ENCODE measurements at regions not wholly inside any gene's neighbourhood (a gene's known extent, or its start where the extent isn't known, plus 50 kb on each side); places are given as distances from the start of the nearest gene placed in this dataset.

DNA sequence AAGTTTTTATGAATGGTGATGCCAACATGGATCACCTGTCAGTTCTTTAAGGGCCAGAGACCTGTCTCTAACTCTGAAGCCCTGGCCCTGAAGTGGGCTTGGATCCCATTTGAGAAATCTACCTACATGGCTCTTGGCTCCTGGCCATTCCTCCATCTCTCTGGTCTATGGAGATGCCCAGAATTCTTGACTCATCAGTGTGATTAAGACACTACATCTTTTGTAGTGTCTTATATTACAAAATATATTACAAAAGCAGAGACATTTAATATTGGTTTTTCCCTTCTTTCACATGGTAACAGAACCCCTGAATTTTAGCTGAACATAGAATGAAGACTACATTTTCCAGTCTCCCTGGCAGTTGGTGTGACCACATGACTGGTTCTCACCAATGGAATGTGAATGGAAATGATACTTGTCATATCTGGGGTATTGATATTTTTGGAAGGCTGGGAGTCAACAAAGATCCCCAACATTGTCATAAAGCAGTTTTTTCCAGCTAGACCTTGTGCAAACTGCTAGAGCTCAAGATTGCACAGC, 198.3 kb downstream of the SREK1 start:
- Mint-ChIP-seq H3K36me3 (no peaks in the 10 kb centered on the region), H3K4me1 (ENCODE audit: unreplicated experiment) (peaks cover 10% of the 10 kb centered on the region), H3K9me3 (no peaks in the 10 kb centered on the region), H3K4me3 (no peak overlapping the region), H3K27me3 (peaks cover 14% of the 10 kb centered on the region), H3K27ac (no peak overlapping the region)
- DNase-seq (ENCODE audit: extremely low spot score, unreplicated experiment) = no peak
- TF ChIP-seq CTCF (conservative IDR thresholded peaks at IDR 0.05) = no peak

DNA sequence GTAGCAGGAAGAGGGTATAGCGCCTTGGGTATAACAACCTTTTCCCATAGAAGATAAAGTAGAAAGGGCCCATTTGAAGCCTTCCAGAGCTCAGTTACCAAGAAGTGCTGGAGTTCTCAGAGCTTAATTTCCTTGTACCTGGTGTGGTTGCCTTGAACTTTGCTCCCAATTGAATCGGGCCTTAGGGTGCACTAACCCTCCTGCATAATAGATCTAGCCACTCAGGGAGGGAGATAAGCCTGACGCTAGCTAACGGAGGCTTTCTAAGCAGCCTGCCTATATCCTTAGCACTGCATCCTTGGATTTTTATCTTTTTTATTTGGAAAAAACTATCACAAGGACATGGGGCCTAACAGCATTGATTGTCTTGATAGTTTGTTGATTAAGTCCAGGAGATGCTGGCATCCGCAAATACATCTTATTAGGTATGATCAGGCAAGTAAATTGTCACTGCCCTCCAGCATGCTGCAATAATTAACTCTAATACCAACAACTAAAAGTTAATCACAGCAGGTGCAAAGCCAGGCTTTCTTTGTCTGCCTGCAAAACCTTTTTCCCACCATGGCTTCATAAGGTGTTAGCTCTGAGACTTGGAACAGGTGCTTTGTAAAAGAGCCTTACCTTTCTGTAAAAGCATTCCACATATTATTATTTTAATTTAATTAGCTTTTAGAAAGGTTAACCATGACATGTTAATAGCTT, 199.4 kb downstream of the SREK1 start:
- no peak overlapping the region for H3K4me3 Mint-ChIP-seq
- no peak for TF ChIP-seq CTCF (conservative IDR thresholded peaks at IDR 0.05)
- no peaks in the 10 kb centered on the region for H3K36me3 Mint-ChIP-seq
- no peak for DNase-seq (ENCODE audit: extremely low spot score, unreplicated experiment)
- H3K9me3 Mint-ChIP-seq = no peaks in the 10 kb centered on the region
- H3K27ac Mint-ChIP-seq = no peak overlapping the region
- peaks cover 13% of the 10 kb centered on the region for H3K27me3 Mint-ChIP-seq
- H3K4me1 Mint-ChIP-seq (ENCODE audit: unreplicated experiment) = no peaks in the 10 kb centered on the region

DNA sequence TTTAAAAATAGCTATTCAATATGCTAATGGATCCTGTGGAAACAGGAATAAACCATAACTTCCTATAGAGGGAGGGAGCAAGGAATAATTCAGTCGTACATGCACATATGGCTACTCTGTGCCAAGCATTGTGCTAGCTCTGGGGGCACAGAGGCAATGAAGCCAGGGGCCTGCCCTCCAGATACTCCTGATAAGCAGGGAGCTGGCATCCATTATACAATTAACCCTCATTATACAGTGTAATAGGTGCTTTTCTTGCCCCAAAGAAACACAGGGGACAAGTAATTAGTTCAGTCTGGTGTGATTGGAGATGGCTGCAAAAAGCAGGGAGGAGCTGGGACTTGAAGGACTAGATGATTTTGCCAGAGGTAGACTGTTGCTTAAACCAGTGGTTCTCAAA, 200.4 kb downstream of the SREK1 start:
- Mint-ChIP-seq H3K9me3 (no peaks in the 10 kb centered on the region), H3K27me3 (peaks cover 14% of the 10 kb centered on the region), H3K4me1 (ENCODE audit: unreplicated experiment) (no peaks in the 10 kb centered on the region), H3K36me3 (no peaks in the 10 kb centered on the region), H3K4me3 (no peak overlapping the region), H3K27ac (no peak overlapping the region)
- no peak for DNase-seq (ENCODE audit: extremely low spot score, unreplicated experiment)
- no peak for TF ChIP-seq CTCF (conservative IDR thresholded peaks at IDR 0.05)

DNA sequence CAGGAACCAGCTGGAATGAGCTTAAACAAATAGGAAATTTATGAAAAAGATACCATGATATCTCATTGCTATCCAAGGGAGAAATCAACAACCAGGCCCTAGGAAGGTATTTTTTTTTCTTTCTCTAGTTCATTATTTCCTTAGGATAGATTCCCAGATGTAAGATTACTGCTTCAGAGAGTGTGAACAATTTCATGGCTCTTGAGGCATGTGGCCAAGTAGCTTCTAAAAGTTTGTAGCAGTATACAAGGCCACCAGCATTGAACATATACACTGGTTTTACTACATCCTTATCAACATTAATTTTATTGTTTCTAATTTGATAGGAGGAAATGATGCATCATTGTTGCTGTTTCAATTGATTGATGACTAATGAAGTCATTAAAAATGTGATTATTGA, 201.2 kb downstream of the SREK1 start:
- no peak for DNase-seq (ENCODE audit: extremely low spot score, unreplicated experiment)
- Mint-ChIP-seq H3K36me3 (no peaks in the 10 kb centered on the region), H3K9me3 (no peaks in the 10 kb centered on the region), H3K4me1 (ENCODE audit: unreplicated experiment) (no peaks in the 10 kb centered on the region), H3K27ac (no peak overlapping the region), H3K4me3 (no peak overlapping the region), H3K27me3 (peaks cover 14% of the 10 kb centered on the region)
- no peak for TF ChIP-seq CTCF (conservative IDR thresholded peaks at IDR 0.05)

GRCh38 chr5:66346869-66347268, 202.8 kb downstream of the SREK1 start:
- H3K36me3 Mint-ChIP-seq = no peaks in the 10 kb centered on the region
- no peaks in the 10 kb centered on the region for H3K4me1 Mint-ChIP-seq (ENCODE audit: unreplicated experiment)

More at GRCh38 chr5:66346869-66347268, 202.8 kb downstream of the SREK1 start:
- no peak overlapping the region for H3K4me3 Mint-ChIP-seq
- no peak for DNase-seq (ENCODE audit: extremely low spot score, unreplicated experiment)
- TF ChIP-seq CTCF (conservative IDR thresholded peaks at IDR 0.05) = no peak
- no peak overlapping the region for H3K27ac Mint-ChIP-seq
- H3K9me3 Mint-ChIP-seq = no peaks in the 10 kb centered on the region
- peaks cover 17% of the 10 kb centered on the region for H3K27me3 Mint-ChIP-seq
